Brain microvascular endothelial cell (primary cell): ENCODE measurements at regions not wholly inside any gene's neighbourhood (a gene's known extent, or its start where the extent isn't known, plus 50 kb on each side); places are given as distances from the start of the nearest gene placed in this dataset.

ENCODE experiments used
- DNase-seq: peaks from one replicate; pipeline ENCODE4 v3.0.0-alpha.2; 2020
- H3K27ac ChIP-seq: fragments of 250-450 bp; sonication (Bioruptor Pico); 2 replicates; pipeline ENCODE4 v1.5.1; 2020; ENCODE audit warnings: mild to moderate bottlenecking, moderate library complexity
- H3K27me3 ChIP-seq: fragments of 250-450 bp; sonication (Bioruptor Pico); replicated peaks from 2 replicates; pipeline ENCODE4 v1.5.1; 2020; ENCODE audit warnings: mild to moderate bottlenecking
- H3K36me3 ChIP-seq: fragments of 250-450 bp; sonication (Bioruptor Pico); replicated peaks from 2 replicates; pipeline ENCODE4 v1.5.1; 2020; ENCODE audit warnings: mild to moderate bottlenecking
- H3K4me3 ChIP-seq: 2 replicates; pipeline ENCODE4 v1.5.1; 2011; ENCODE audit warnings: low read depth, mild to moderate bottlenecking, control low read depth, low read length, moderate library complexity
- CTCF ChIP-seq: IDR thresholded peaks from 2 replicates; pipeline ENCODE4 v1.5.1; 2011; ENCODE audit warnings: low read depth, mild to moderate bottlenecking, moderate library complexity, low read length, control low read depth, inconsistent platforms; ENCODE audit errors: missing control alignments
- in situ Hi-C: cut with HindIII; loops from 2 replicates; pipeline ENCODE4 v1.10.0; 2017; ENCODE audit warnings: low sequenced_read_pairs, low pct_ligation_motif_present

GRCh38 chr3:111314181-111314873 is 227.7 kb upstream of the CD96 start:
- Histone ChIP-seq H3K27ac (no peak overlapping the region), H3K36me3 (no peaks in the 10 kb centered on the region), H3K27me3 (no peaks in the 10 kb centered on the region), H3K4me3 (no peak overlapping the region)
- no peak for TF ChIP-seq CTCF
- in situ Hi-C loops = no loop called here
- no peak for DNase-seq

GRCh38 chr3:111314898-111315297 is 227.1 kb upstream of the CD96 start:
- no peak overlapping the region for H3K4me3 ChIP-seq
- no peaks in the 10 kb centered on the region for H3K27me3 ChIP-seq
- no peak overlapping the region for H3K27ac ChIP-seq
- DNase-seq = no peak
- no peaks in the 10 kb centered on the region for H3K36me3 ChIP-seq
- in situ Hi-C loops = no loop called here
- TF ChIP-seq CTCF = no peak

GRCh38 chr3:111315930-111316587 is 225.9 kb upstream of the CD96 start:
- no peaks in the 10 kb centered on the region for H3K36me3 ChIP-seq
- no peak overlapping the region for H3K27ac ChIP-seq
- no peak for TF ChIP-seq CTCF
- H3K27me3 ChIP-seq = no peaks in the 10 kb centered on the region
- H3K4me3 ChIP-seq = no peak overlapping the region
- in situ Hi-C loops = no loop called here
- DNase-seq = peak; percentile 71

GRCh38 chr3:111318289-111318688 is 223.7 kb upstream of the CD96 start:
- in situ Hi-C loops = no loop called here

GRCh38 chr3:111319598-111319997 is 222.4 kb upstream of the CD96 start:
- H3K27ac ChIP-seq = no peak overlapping the region
- no peaks in the 10 kb centered on the region for H3K27me3 ChIP-seq
- H3K4me3 ChIP-seq = no peak overlapping the region
- no peak for TF ChIP-seq CTCF
- in situ Hi-C loops = no loop called here
- no peak for DNase-seq
- H3K36me3 ChIP-seq = no peaks in the 10 kb centered on the region

More at GRCh38 chr3:111318289-111318688, 223.7 kb upstream of the CD96 start:
- Histone ChIP-seq H3K36me3 (no peaks in the 10 kb centered on the region), H3K27ac (no peak overlapping the region), H3K27me3 (no peaks in the 10 kb centered on the region), H3K4me3 (no peak overlapping the region)
- no peak for DNase-seq
- no peak for TF ChIP-seq CTCF

GRCh38 chr3:111321786-111322185 is 220.2 kb upstream of the CD96 start:
- TF ChIP-seq CTCF = no peak
- Histone ChIP-seq H3K4me3 (no peak overlapping the region), H3K27ac (no peak overlapping the region), H3K36me3 (no peaks in the 10 kb centered on the region), H3K27me3 (no peaks in the 10 kb centered on the region)
- DNase-seq = no peak
- in situ Hi-C loops = no loop called here
